ENCODE measurements at regions not wholly inside any gene's neighbourhood (a gene's known extent, or its start where the extent isn't known, plus 50 kb on each side); places are given as distances from the start of the nearest gene placed in this dataset.

DNA sequence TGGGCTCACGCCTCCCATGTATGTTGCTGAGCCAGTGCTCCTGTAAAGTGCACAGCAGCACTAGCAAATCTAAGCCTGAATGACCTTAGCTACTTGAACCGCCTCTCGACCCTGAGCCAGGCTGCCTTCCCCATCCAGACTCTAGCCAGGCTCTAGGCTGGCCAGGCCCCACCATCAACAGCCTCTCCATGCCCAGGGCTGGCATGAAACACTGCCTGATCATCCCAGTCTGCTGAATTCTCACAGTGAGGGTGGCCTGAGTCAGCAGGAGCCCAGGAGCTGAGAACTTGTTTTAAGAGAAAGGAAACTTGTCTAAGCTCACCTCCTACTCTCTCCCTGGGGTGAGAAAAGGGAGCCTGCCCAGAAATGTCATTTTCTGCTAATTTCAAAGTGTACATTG, 733.3 kb downstream of the PTPRU start (continued):
- TF ChIP-seq, protein P1, sequence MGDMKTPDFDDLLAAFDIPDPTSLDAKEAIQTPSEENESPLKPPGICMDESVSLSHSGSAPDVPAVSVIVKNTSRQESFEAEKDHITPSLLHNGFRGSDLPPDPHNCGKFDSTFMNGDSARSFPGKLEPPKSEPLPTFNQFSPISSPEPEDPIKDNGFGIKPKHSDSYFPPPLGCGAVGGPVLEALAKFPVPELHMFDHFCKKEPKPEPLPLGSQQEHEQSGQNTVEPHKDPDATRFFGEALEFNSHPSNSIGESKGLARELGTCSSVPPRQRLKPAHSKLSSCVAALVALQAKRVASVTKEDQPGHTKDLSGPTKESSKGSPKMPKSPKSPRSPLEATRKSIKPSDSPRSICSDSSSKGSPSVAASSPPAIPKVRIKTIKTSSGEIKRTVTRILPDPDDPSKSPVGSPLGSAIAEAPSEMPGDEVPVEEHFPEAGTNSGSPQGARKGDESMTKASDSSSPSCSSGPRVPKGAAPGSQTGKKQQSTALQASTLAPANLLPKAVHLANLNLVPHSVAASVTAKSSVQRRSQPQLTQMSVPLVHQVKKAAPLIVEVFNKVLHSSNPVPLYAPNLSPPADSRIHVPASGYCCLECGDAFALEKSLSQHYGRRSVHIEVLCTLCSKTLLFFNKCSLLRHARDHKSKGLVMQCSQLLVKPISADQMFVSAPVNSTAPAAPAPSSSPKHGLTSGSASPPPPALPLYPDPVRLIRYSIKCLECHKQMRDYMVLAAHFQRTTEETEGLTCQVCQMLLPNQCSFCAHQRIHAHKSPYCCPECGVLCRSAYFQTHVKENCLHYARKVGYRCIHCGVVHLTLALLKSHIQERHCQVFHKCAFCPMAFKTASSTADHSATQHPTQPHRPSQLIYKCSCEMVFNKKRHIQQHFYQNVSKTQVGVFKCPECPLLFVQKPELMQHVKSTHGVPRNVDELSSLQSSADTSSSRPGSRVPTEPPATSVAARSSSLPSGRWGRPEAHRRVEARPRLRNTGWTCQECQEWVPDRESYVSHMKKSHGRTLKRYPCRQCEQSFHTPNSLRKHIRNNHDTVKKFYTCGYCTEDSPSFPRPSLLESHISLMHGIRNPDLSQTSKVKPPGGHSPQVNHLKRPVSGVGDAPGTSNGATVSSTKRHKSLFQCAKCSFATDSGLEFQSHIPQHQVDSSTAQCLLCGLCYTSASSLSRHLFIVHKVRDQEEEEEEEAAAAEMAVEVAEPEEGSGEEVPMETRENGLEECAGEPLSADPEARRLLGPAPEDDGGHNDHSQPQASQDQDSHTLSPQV (IDR thresholded peaks at IDR 0.05) = no peak

DNA sequence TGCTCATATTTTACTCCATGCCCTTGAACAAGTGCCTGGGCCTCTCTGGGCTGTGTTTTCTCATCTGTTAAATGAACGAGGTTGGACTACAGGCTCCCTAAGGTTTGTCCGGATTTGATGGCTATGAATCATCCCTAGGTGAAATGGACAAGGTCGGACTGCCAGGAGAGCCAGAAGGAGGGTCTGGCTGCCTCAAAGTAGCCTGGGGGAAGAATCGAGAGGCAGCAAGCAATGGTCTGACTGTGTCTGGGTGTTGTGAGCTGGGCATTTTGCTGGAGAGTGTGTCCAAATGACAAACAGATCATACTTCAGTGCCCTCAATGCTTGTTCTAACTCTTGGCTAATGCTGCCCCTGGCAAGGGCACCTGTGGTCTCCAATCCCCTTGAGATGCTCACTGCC, 730.9 kb downstream of the PTPRU start:
- Histone ChIP-seq H3K27me3 (replicated peaks in 1 of 2; ENCODE audit: control insufficient read depth in 2 of 2, insufficient read depth in 2 of 2, low read length in 1 of 2) (no peaks in the 10 kb centered on the region), H3K36me3 (ENCODE audit: control insufficient read depth in 2 of 2, insufficient read depth in 2 of 2, low read length in 1 of 2) (no peaks in the 10 kb centered on the region), H3K4me1 (ENCODE audit: control insufficient read depth, insufficient read depth, low read length) (no peaks in the 10 kb centered on the region), H3K79me2 (ENCODE audit: control insufficient read depth, insufficient read depth, low read length) (no peaks in the 10 kb centered on the region), H3K4me2 (ENCODE audit: control insufficient read depth, insufficient read depth) (no peak overlapping the region), H3K9ac (ENCODE audit: control insufficient read depth, insufficient read depth, low read length) (no peak overlapping the region), H2AFZ (ENCODE audit: control insufficient read depth, low read depth, low read length) (no peak overlapping the region), H3K4me3 (no peak overlapping the region), H3K27ac (ENCODE audit: control insufficient read depth, insufficient read depth) (no peak overlapping the region), H4K20me1 (ENCODE audit: control insufficient read depth, insufficient read depth) (no peaks in the 10 kb centered on the region), H3K9me3 (replicated peaks; ENCODE audit: control insufficient read depth, insufficient read depth, low read length) (no peaks in the 10 kb centered on the region)
- ATAC-seq (no peak), DNase-seq (ENCODE audit: low read depth, low spot score) (no peak), FAIRE-seq (no peak)
- in situ Hi-C loops (cut with MboI) = no loop called here
- ChIA-PET CTCF (no interaction called here), POLR2A (no interaction called here), RAD21 (ENCODE audit: unreplicated experiment) (no interaction called here), SMC1A (ENCODE audit: uncharacterized antibody, unreplicated experiment) (no interaction called here)
- no TSS peak for BruUV-seq (replicated peaks)
- WGBS (ENCODE audit: insufficient coverage, insufficient replicate concordance, low lambda C conversion rate, missing lambda C conversion rate) = 0% methylated on average over 4 of the region's 4 CpGs
- TF ChIP-seq RCOR1 (conservative IDR thresholded peaks at IDR 0.05; ENCODE audit: low read depth, low read length) (no peak), TCF3 (IDR thresholded peaks at IDR 0.05; ENCODE audit: borderline replicate concordance, insufficient read depth, low read depth, low read length) (no peak), LARP7 (IDR thresholded peaks at IDR 0.05) (no peak), CHD2 (IDR thresholded peaks at IDR 0.05; ENCODE audit: borderline replicate concordance, low read depth, low read length) (no peak), RELA (IDR thresholded peaks at IDR 0.05; ENCODE audit: borderline replicate concordance, partially characterized antibody) (no peak), ZNF217 (IDR thresholded peaks at IDR 0.05) (no peak), JUNB (IDR thresholded peaks at IDR 0.05) (no peak), EZH2 (IDR thresholded peaks at IDR 0.05; ENCODE audit: borderline replicate concordance, control insufficient read depth, low read depth, low read length) (no peak), CREB1 (IDR thresholded peaks at IDR 0.05; ENCODE audit: low read depth) (no peak), NBN (IDR thresholded peaks at IDR 0.05) (no peak), POU2F2 (IDR thresholded peaks at IDR 0.05; ENCODE audit: borderline replicate concordance, low read depth, low read length) (no peak)
- intact Hi-C loops (cut with micrococcal nuclease; ENCODE audit: unreplicated experiment) = no loop called here
